Nephron progenitor cell (in vitro differentiated cells): ENCODE measurements at regions not wholly inside any gene's neighbourhood (a gene's known extent, or its start where the extent isn't known, plus 50 kb on each side); places are given as distances from the start of the nearest gene placed in this dataset.
"Not testable (repeated sequence)": the region's sequence is repeated elsewhere in the genome, so short reads cannot be mapped to it uniquely, and the experiment has no call there.

Experiments used
- DNase-seq: peaks from one replicate; pipeline ENCODE4 v3.0.0; 2021
- H3K27ac Mint-ChIP-seq: 2 replicates; pipeline ENCODE4 v1.8.0; 2021; ENCODE audit warnings: mild to moderate bottlenecking, moderate library complexity, mixed read lengths
- H3K27me3 Mint-ChIP-seq: 2 replicates; pipeline ENCODE4 v1.8.0; 2021; ENCODE audit warnings: mild to moderate bottlenecking, low read depth, mixed read lengths; ENCODE audit not compliant: poor library complexity
- H3K36me3 Mint-ChIP-seq: 2 replicates; pipeline ENCODE4 v1.8.0; 2021; ENCODE audit warnings: low read depth, mixed read lengths
- H3K4me1 Mint-ChIP-seq: 2 replicates; pipeline ENCODE4 v1.8.0; 2021; ENCODE audit warnings: mixed read lengths
- H3K4me3 Mint-ChIP-seq: 2 replicates; pipeline ENCODE4 v1.8.0; 2021; ENCODE audit warnings: mild to moderate bottlenecking, moderate library complexity, mixed read lengths
- H3K9me3 Mint-ChIP-seq: 2 replicates; pipeline ENCODE4 v1.8.0; 2021; ENCODE audit warnings: mild to moderate bottlenecking, moderate library complexity, mixed read lengths
- TF ChIP-seq, protein P1 (sequence below): fragments of 200-600 bp; sonication (generic); IDR thresholded peaks from 2 replicates; pipeline ENCODE4 v1.5.0; 2021; ENCODE audit warnings: antibody characterized with exemption

- not testable (repeated sequence) for H3K36me3 Mint-ChIP-seq, DNase-seq, H3K27ac Mint-ChIP-seq, H3K4me1 Mint-ChIP-seq, H3K4me3 Mint-ChIP-seq, H3K27me3 Mint-ChIP-seq
- peaks cover 19% of the 10 kb centered on the region for H3K9me3 Mint-ChIP-seq
Observed at GRCh38 chr4:67412153-67412712, 133.1 kb downstream of the CENPC start.

DNA sequence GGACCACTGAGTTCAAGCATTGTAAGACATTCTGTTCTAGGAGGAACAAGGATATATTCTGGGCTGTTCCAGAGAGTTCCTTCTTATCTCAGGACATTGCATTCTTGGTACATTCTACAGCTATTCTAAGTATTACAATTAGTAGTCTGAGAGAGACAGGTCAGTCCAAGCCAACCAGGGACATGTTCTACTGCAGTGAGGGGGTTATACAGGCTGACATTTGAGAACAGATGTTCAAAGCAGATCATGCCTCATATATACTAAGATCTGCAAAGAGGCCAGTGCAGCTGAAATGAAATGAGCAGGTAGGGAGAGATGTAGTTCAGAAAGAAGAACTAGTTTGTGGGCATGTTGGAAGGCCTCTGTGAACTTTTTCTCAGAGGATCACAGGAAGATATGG, 142.0 kb downstream of the CENPC start:
- peaks cover 3% of the 10 kb centered on the region for H3K27me3 Mint-ChIP-seq
- DNase-seq = no peak
- H3K9me3 Mint-ChIP-seq = peaks cover 9% of the 10 kb centered on the region
- H3K36me3 Mint-ChIP-seq = no peaks in the 10 kb centered on the region
- TF ChIP-seq, protein P1, sequence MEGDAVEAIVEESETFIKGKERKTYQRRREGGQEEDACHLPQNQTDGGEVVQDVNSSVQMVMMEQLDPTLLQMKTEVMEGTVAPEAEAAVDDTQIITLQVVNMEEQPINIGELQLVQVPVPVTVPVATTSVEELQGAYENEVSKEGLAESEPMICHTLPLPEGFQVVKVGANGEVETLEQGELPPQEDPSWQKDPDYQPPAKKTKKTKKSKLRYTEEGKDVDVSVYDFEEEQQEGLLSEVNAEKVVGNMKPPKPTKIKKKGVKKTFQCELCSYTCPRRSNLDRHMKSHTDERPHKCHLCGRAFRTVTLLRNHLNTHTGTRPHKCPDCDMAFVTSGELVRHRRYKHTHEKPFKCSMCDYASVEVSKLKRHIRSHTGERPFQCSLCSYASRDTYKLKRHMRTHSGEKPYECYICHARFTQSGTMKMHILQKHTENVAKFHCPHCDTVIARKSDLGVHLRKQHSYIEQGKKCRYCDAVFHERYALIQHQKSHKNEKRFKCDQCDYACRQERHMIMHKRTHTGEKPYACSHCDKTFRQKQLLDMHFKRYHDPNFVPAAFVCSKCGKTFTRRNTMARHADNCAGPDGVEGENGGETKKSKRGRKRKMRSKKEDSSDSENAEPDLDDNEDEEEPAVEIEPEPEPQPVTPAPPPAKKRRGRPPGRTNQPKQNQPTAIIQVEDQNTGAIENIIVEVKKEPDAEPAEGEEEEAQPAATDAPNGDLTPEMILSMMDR = no peak
- H3K4me1 Mint-ChIP-seq = no peaks in the 10 kb centered on the region
- H3K27ac Mint-ChIP-seq = no peak overlapping the region
- no peak overlapping the region for H3K4me3 Mint-ChIP-seq

- H3K9me3 Mint-ChIP-seq = peaks cover 5% of the 10 kb centered on the region
- DNase-seq = no peak
- H3K27ac Mint-ChIP-seq = no peak overlapping the region
- TF ChIP-seq, protein P1 = no peak
- no peak overlapping the region for H3K4me3 Mint-ChIP-seq
- H3K27me3 Mint-ChIP-seq = peaks cover 3% of the 10 kb centered on the region
- no peaks in the 10 kb centered on the region for H3K36me3 Mint-ChIP-seq
- no peaks in the 10 kb centered on the region for H3K4me1 Mint-ChIP-seq
Observed at GRCh38 chr4:67401902-67402301, 143.4 kb downstream of the CENPC start.

DNA sequence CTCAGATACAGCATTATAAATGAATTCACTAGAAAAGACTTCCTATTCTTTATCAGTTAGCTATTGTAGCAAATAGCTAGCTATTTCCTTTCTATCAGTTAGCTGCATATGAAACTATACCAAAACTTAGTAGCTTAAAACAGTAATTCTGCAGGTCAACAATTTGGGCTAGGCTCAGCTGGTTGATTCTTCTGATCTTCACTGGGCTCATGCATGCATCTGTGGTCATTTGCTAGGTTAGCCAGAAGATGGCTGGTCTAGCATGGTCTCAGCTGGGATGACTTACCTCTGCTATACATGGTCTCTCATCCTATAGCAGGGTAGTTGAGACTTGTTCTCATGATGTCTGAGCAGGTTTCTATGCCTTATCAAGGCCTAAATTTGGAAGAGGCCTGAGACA, 147.4 kb downstream of the CENPC start:
- H3K9me3 Mint-ChIP-seq = no peaks in the 10 kb centered on the region
- H3K4me3 Mint-ChIP-seq = no peak overlapping the region
- H3K27ac Mint-ChIP-seq = no peak overlapping the region
- no peak for DNase-seq
- H3K4me1 Mint-ChIP-seq = no peaks in the 10 kb centered on the region
- no peaks in the 10 kb centered on the region for H3K36me3 Mint-ChIP-seq
- TF ChIP-seq, protein P1 = no peak
- H3K27me3 Mint-ChIP-seq = peaks cover 3% of the 10 kb centered on the region

GRCh38 chr4:67397031-67397430, 148.3 kb downstream of the CENPC start:
- DNase-seq = no peak
- Mint-ChIP-seq H3K27ac (no peak overlapping the region), H3K9me3 (no peaks in the 10 kb centered on the region), H3K4me1 (no peaks in the 10 kb centered on the region), H3K27me3 (peaks cover 7% of the 10 kb centered on the region), H3K36me3 (no peaks in the 10 kb centered on the region), H3K4me3 (no peak overlapping the region)
- TF ChIP-seq, protein P1 = no peak

DNA sequence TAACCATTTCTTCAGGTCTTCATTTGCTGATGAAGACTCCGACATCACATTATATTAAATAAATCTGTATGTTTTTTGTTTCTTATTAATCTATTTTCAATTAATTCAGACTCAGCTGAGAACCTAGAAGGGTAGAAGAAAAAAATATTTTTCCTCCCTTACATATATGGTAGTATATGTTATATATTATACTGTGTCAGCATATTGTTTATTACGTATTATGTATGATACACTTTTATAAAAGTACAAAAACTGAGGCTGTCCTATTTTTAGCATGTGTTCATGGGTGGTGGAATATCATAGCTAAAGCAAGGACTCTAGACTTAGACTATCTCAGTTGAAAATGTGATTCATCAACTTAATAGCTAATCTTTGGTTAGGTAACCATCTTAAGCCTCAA, 149.3 kb downstream of the CENPC start:
- Mint-ChIP-seq H3K27me3 (peaks cover 7% of the 10 kb centered on the region), H3K4me1 (no peaks in the 10 kb centered on the region), H3K9me3 (no peaks in the 10 kb centered on the region), H3K36me3 (no peaks in the 10 kb centered on the region), H3K27ac (no peak overlapping the region), H3K4me3 (no peak overlapping the region)
- TF ChIP-seq, protein P1 = no peak
- DNase-seq = no peak
